Spinal cord (tissue), 9 donors: ENCODE measurements at regions not wholly inside any gene's neighbourhood (a gene's known extent, or its start where the extent isn't known, plus 50 kb on each side); places are given as distances from the start of the nearest gene placed in this dataset.

Source experiments
- DNase-seq, 6 donors: peaks; one replicate each; pipeline versions ENCODE4 v3.0.0 to v3.0.0-alpha.2; 2013 to 2015; ENCODE audit warnings: low spot score in 6 of 6, low read depth in 4 of 6
- H3K27ac ChIP-seq: one replicate; pipeline ENCODE4 v1.5.1; 2013; ENCODE audit warnings: low read depth, low read length, control low read depth
- H3K27me3 ChIP-seq: one replicate; pipeline ENCODE4 v1.6.1; 2013; ENCODE audit warnings: low read length; ENCODE audit not compliant: control insufficient read depth, insufficient read depth
- H3K36me3 ChIP-seq: one replicate; pipeline ENCODE4 v1.6.1; 2013; ENCODE audit warnings: low read length; ENCODE audit not compliant: control insufficient read depth, insufficient read depth
- H3K4me1 ChIP-seq: one replicate; pipeline ENCODE4 v1.6.1; 2013; ENCODE audit warnings: low read length; ENCODE audit not compliant: control insufficient read depth, insufficient read depth
- H3K4me3 ChIP-seq: one replicate; pipeline ENCODE4 v1.5.1; 2013; ENCODE audit warnings: low read depth, low read length, control low read depth
- H3K9me3 ChIP-seq: one replicate; pipeline ENCODE4 v1.6.1; 2013; ENCODE audit warnings: low read length; ENCODE audit not compliant: control insufficient read depth, insufficient read depth
- WGBS: methylation state at CpG from one replicate; pipeline ENCODE4 v1.1.5; 2013; ENCODE audit warnings: missing lambda C conversion rate; ENCODE audit not compliant: insufficient coverage; 5-methylcytosine and 5-hydroxymethylcytosine counted together
- donor health status: healthy.

DNA sequence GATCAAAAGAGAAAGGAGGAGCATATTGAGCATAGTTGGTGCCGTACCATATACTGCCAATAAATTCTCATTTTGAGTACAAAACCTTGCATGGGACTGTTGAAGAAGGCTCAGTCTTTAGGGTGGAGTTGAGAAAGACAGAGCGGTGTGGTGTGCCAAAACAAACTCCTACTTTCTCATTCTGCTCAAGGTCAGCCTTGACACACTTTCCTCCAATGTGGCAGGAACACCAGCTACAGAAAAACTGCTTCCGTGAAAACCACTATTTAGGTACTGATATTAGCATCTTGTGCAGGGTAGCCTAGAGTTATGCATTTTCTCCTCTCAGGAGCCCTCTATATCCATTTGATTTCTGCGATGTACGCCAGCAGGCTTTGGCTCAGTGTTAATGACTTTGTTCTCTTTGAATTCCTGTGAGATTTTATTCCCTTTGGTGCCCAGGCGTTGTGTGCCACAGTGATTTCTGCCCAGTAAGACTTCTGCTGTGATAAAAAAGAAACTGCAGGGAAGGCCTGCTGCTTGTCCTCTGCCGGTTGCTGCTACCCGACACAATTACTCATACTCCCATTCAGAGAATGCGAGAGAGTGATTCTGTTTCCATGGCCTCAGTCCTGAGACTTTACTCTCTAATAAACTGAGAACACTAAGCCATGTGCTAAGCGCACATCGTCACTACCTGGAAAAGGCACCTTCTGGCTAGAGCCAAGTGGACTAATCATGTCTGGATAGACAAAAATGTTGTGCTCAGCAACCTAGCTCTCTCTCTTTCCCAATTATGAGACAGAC is 88.3 kb upstream of the MDM1 start:
- Histone ChIP-seq H3K27me3 (no peaks in the 10 kb centered on the region), H3K4me3 (no peak overlapping the region), H3K36me3 (no peaks in the 10 kb centered on the region), H3K9me3 (no peaks in the 10 kb centered on the region), H3K27ac (no peak overlapping the region), H3K4me1 (peaks cover 2% of the 10 kb centered on the region)
- WGBS, result 19% methylated on average over 3 of the region's 11 CpGs
- peak in 2 of 6 donors; percentile 53 to 67 for DNase-seq

DNA sequence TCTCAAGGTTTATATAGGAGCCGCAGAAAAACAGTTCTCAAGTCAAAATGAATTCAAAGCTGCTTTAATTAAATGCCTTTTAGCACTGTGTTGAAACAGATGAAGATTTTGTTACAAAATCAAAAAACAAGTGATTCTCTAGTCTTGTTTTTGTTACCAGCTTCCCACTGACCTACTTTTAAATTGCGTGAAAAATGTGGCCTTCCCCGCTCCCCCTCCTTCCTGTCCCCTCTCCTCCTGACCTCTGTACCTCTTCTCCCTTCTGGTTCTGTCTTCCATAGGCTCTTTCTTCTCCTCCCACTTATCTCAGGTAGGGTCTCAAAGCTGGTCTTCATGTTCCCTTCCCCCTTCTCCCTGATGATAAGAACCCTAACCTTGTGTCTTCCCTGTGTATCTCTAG is 90.0 kb upstream of the MDM1 start:
- Histone ChIP-seq H3K27me3 (no peaks in the 10 kb centered on the region), H3K9me3 (no peaks in the 10 kb centered on the region), H3K4me3 (no peak overlapping the region), H3K4me1 (peaks cover 2% of the 10 kb centered on the region), H3K27ac (no peak overlapping the region), H3K36me3 (no peaks in the 10 kb centered on the region)
- DNase-seq, result no peak
- WGBS, result 78% methylated on average over 2 of the region's 3 CpGs

DNA sequence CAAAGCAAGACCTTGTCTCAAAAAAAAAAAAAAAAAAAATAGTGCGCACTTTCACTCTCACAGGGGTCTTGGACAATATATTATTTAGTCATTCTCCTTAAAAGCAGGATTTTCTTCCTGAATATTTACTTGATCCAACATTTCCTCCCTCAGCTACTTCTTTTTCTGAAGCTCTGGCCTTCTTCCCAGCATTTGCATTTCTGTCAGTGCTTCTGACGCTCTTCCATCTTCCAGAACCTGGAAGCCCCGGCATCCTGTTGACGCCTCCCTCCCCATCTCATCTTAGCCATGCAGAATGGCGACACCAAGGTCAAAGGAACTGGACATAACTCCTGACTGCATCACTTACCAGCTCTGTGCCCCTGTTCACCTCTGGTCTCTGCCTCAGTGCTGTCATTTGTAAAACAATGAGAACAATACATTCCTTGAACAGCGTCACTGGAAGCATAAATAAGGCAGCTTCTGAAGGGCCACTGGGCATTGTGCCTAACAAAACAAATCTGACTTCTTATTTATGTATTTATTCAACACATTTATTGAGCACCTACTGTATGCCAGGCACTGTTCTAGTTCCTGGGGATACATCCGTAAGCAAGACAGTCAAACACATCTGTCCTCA is 90.9 kb upstream of the MDM1 start:
- peaks cover 2% of the 10 kb centered on the region for H3K4me1 ChIP-seq
- peak in 1 of 6 donors; percentile 53 for DNase-seq
- no peak overlapping the region for H3K4me3 ChIP-seq
- H3K27ac ChIP-seq, result no peak overlapping the region
- H3K36me3 ChIP-seq, result no peaks in the 10 kb centered on the region
- WGBS, result 32% methylated on average over 5 of the region's 7 CpGs
- H3K27me3 ChIP-seq, result no peaks in the 10 kb centered on the region
- H3K9me3 ChIP-seq, result no peaks in the 10 kb centered on the region

- WGBS, result no CpG with 5 or more reads among the region's 2 CpGs
- H3K27ac ChIP-seq, result no peak overlapping the region
Measured at GRCh38 chr12:68425998-68426397, 93.8 kb upstream of the MDM1 start.

GRCh38 chr12:68428211-68428610 is 96.0 kb upstream of the MDM1 start:
- DNase-seq, result no peak
- WGBS, result 100% methylated on average over 4 of the region's 4 CpGs
- no peaks in the 10 kb centered on the region for H3K27me3 ChIP-seq
- H3K27ac ChIP-seq, result no peak overlapping the region
- H3K36me3 ChIP-seq, result no peaks in the 10 kb centered on the region
- H3K4me1 ChIP-seq, result no peaks in the 10 kb centered on the region
- H3K9me3 ChIP-seq, result no peaks in the 10 kb centered on the region
- H3K4me3 ChIP-seq, result no peak overlapping the region

More at GRCh38 chr12:68425998-68426397, 93.8 kb upstream of the MDM1 start:
- DNase-seq, result no peak
- Histone ChIP-seq H3K4me3 (no peak overlapping the region), H3K36me3 (no peaks in the 10 kb centered on the region), H3K27me3 (no peaks in the 10 kb centered on the region), H3K4me1 (no peaks in the 10 kb centered on the region), H3K9me3 (no peaks in the 10 kb centered on the region)

DNA sequence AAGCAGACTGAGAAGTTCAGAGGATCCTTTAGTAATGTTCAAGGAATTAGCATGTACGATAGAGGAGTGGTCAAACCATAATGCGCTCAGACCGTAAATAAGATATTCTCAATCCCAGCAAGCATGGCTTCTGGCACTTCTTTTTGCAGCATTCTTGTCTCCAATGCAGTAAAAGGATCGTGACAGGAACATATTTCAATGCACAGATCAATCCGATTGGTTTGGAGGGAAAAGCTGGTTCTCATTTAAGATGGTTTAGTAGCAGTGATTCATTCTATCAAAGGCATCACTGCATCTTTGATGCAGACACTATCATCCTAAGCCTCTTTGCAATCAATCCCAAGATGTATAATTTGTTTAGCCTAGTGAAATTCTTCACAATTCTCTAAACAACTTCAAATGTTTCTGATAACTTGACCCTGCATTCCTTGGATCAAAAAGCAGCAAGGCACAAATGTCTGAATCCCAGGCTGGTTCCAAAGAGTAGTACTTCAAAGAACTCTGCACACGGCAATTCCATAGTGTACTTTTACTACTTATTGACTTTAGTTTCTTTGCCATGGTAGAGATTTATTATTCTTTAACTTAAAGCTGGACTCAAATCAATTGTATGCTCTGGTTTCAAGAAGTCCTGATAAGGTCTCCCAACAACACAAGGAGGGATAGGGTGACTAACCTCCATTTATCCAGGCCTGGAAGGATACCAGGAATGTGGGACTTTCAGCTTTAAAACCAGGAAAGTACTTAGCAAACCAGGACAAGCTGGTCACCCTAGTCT is 96.8 kb upstream of the MDM1 start:
- Histone ChIP-seq H3K36me3 (no peaks in the 10 kb centered on the region), H3K9me3 (no peaks in the 10 kb centered on the region), H3K27me3 (no peaks in the 10 kb centered on the region), H3K4me1 (no peaks in the 10 kb centered on the region), H3K27ac (no peak overlapping the region), H3K4me3 (no peak overlapping the region)
- WGBS, result 70% methylated on average over 2 of the region's 6 CpGs
- DNase-seq, result no peak

- Histone ChIP-seq H3K27ac (no peak overlapping the region), H3K4me3 (no peak overlapping the region), H3K36me3 (no peaks in the 10 kb centered on the region), H3K27me3 (no peaks in the 10 kb centered on the region), H3K4me1 (no peaks in the 10 kb centered on the region), H3K9me3 (no peaks in the 10 kb centered on the region)
- WGBS, result 45% methylated on average over 2 of the region's 4 CpGs
- peak in 1 of 6 donors; percentile 64 for DNase-seq
Measured at GRCh38 chr12:68429696-68430095, 97.5 kb upstream of the MDM1 start.

DNA sequence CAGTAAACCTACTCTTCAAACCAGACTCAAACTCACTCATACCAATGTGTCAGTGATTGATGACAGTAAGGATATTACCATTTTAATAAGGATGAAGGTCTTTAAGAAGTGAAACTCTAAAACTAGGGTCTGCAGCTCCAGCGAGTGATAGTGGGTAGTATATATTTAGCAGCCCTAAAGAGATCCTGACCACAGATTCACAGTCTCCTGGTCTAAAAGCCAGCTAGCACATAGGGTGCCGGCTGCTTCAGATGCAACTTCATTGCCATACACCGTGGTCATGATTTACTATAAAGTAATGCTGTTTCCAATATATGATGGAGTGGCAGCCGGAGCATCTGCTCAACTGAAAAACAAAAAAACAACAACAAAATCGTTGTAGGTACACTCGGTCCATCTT is 99.6 kb upstream of the MDM1 start:
- WGBS, result no CpG with 5 or more reads among the region's 6 CpGs
- no peaks in the 10 kb centered on the region for H3K36me3 ChIP-seq
- no peaks in the 10 kb centered on the region for H3K9me3 ChIP-seq
- no peak overlapping the region for H3K4me3 ChIP-seq
- no peaks in the 10 kb centered on the region for H3K4me1 ChIP-seq
- no peaks in the 10 kb centered on the region for H3K27me3 ChIP-seq
- DNase-seq, result no peak
- no peak overlapping the region for H3K27ac ChIP-seq

- Histone ChIP-seq H3K27me3 (no peaks in the 10 kb centered on the region), H3K27ac (no peak overlapping the region), H3K9me3 (no peaks in the 10 kb centered on the region), H3K4me3 (no peak overlapping the region), H3K4me1 (no peaks in the 10 kb centered on the region), H3K36me3 (no peaks in the 10 kb centered on the region)
- no peak for DNase-seq
Measured at GRCh38 chr12:68432622-68433021, 100.5 kb upstream of the MDM1 start.
